H1 (cell line): ENCODE measurements at regions not wholly inside any gene's neighbourhood (a gene's known extent, or its start where the extent isn't known, plus 50 kb on each side); places are given as distances from the start of the nearest gene placed in this dataset.

Experiments used
- CTCF ChIA-PET: fragments of 300-600 bp; sonication (Branson Sonifier 250); formaldehyde crosslinking; loops from one replicate; lab custom pipeline; 2021; ENCODE audit not compliant: partially characterized antibody; lab: Charles Lee
- POLR2A ChIA-PET: fragments of 300-600 bp; sonication (Branson Sonifier 250); formaldehyde crosslinking; loops from one replicate; lab custom pipeline; 2021; ENCODE audit warnings: inconsistent platforms; ENCODE audit not compliant: partially characterized antibody; lab: Charles Lee
- DNase-seq, 2 experiments: peaks; one replicate each; pipeline versions ENCODE4 v3.0.0 to v3.0.0-alpha.2; 2010 to 2022; ENCODE audit warnings: low spot score in 2 of 2, low read depth in 1 of 2, mixed read lengths in 1 of 2
- FAIRE-seq: peaks from 2 replicates; lab custom pipeline; 2011; peaks lifted over from hg19 to GRCh38; lab: Jason Lieb, UNC
- H2AFZ ChIP-seq: 2 replicates; pipeline ENCODE4 v1.8.1; 2012; ENCODE audit warnings: low read length, inconsistent platforms
- H2AK5ac ChIP-seq: 2 replicates; pipeline ENCODE4 v1.6.1; 2013; ENCODE audit warnings: low read depth, low read length
- H2BK120ac ChIP-seq: replicated peaks from 2 replicates; pipeline ENCODE3; 2013; ENCODE audit warnings: low read depth, low read length, inconsistent platforms
- H2BK12ac ChIP-seq: 2 replicates; pipeline ENCODE4 v1.6.1; 2013; ENCODE audit warnings: low read depth, low read length
- H2BK15ac ChIP-seq: 2 replicates; pipeline ENCODE4 v1.6.1; 2013; ENCODE audit warnings: low read length
- H2BK20ac ChIP-seq: 2 replicates; pipeline ENCODE4 v1.6.1; 2013; ENCODE audit warnings: low read length
- H2BK5ac ChIP-seq: 2 replicates; pipeline ENCODE4 v1.6.1; 2013; ENCODE audit warnings: low read depth, low read length
- H3K14ac ChIP-seq: 2 replicates; pipeline ENCODE4 v1.6.1; 2013; ENCODE audit warnings: inconsistent platforms; ENCODE audit not compliant: insufficient read length
- H3K18ac ChIP-seq: 2 replicates; pipeline ENCODE4 v1.6.1; 2013; ENCODE audit warnings: low read length; ENCODE audit errors: extremely low read depth
- H3K23ac ChIP-seq: 2 replicates; pipeline ENCODE4 v1.6.1; 2013; ENCODE audit warnings: inconsistent platforms; ENCODE audit not compliant: insufficient read length
- H3K23me2 ChIP-seq: 2 replicates; pipeline ENCODE4 v1.6.1; 2013; ENCODE audit warnings: low read depth, low read length
- H3K27ac ChIP-seq: 2 replicates; pipeline ENCODE4 v1.6.1; 2011; ENCODE audit warnings: low read depth, low read length, inconsistent platforms
- H3K27me3 ChIP-seq, 4 experiments: replicated peaks in 1 of 4; 1 replicate in 1 of 4; 2 replicates in 3 of 4; pipeline versions ENCODE4 v1.6.1 to v1.8.1; 2011 to 2013; ENCODE audit warnings: low read length in 3 of 4, mild to moderate bottlenecking in 3 of 4, inconsistent platforms in 2 of 4, mixed read lengths in 2 of 4, moderate library complexity in 1 of 4; ENCODE audit not compliant: control insufficient read depth in 3 of 4, insufficient read depth in 3 of 4; ENCODE audit errors: extremely low read depth in 1 of 4
- H3K36me3 ChIP-seq, 4 experiments: 2 replicates each; pipeline versions ENCODE4 v1.6.1 to v1.8.1; 2011 to 2013; ENCODE audit warnings: mild to moderate bottlenecking in 4 of 4, low read length in 3 of 4, moderate library complexity in 2 of 4, control low read depth in 1 of 4, inconsistent platforms in 1 of 4; ENCODE audit not compliant: insufficient read depth in 4 of 4, control insufficient read depth in 2 of 4
- H3K4ac ChIP-seq: replicated peaks from 2 replicates; pipeline ENCODE3; 2013; ENCODE audit warnings: low read length, low read depth, mixed read lengths, inconsistent platforms; ENCODE audit not compliant: insufficient read length
- H3K4me1 ChIP-seq, 4 experiments: replicated peaks in 1 of 4; 1 replicate in 1 of 4; 2 replicates in 3 of 4; pipeline versions ENCODE4 v1.6.1 to v1.8.1; 2011 to 2013; ENCODE audit warnings: low read length in 3 of 4, inconsistent platforms in 2 of 4, mixed read lengths in 1 of 4; ENCODE audit not compliant: insufficient read depth in 4 of 4, control insufficient read depth in 3 of 4
- H3K4me2 ChIP-seq, 2 experiments: 2 replicates each; pipeline versions ENCODE4 v1.6.1 to v1.8.1; 2011 to 2013; ENCODE audit warnings: low read depth in 2 of 2, low read length in 2 of 2, control low read depth in 1 of 2, inconsistent platforms in 1 of 2, mild to moderate bottlenecking in 1 of 2; ENCODE audit not compliant: insufficient read depth in 1 of 2
- H3K4me3 ChIP-seq, 4 experiments: fragments of 200-600, 300-600 bp in 1 of 4; sonication (generic), shearing (Covaris generic), sonication (Bioruptor Twin) in 1 of 4; 2 replicates each; pipeline versions ENCODE4 v1.5.1 to v1.8.1; 2011 to 2016; ENCODE audit warnings: low read length in 4 of 4, low read depth in 3 of 4, control low read depth in 2 of 4, inconsistent platforms in 2 of 4, mild to moderate bottlenecking in 2 of 4, mixed read lengths in 1 of 4, moderate library complexity in 1 of 4; ENCODE audit not compliant: insufficient read depth in 2 of 4; ENCODE audit errors: extremely low read depth in 1 of 4
- H3K56ac ChIP-seq: replicated peaks from 2 replicates; pipeline ENCODE3; 2013; ENCODE audit warnings: low read depth, mild to moderate bottlenecking, mixed read lengths, low read length, inconsistent platforms; ENCODE audit not compliant: insufficient read length
- H3K79me1 ChIP-seq: 2 replicates; pipeline ENCODE4 v1.6.1; 2013; ENCODE audit warnings: low read depth, low read length, control low read depth
- H3K79me2 ChIP-seq, 2 experiments: 2 replicates each; pipeline versions ENCODE4 v1.6.1 to v1.8.1; 2012 to 2013; ENCODE audit warnings: low read length in 2 of 2, mild to moderate bottlenecking in 2 of 2, inconsistent platforms in 1 of 2; ENCODE audit not compliant: insufficient read depth in 2 of 2, control insufficient read depth in 1 of 2
- H3K9ac ChIP-seq, 4 experiments: replicated peaks in 1 of 4; 1 replicate in 1 of 4; 2 replicates in 3 of 4; pipeline versions ENCODE4 v1.6.1 to v1.8.1; 2011 to 2013; ENCODE audit warnings: low read depth in 3 of 4, low read length in 3 of 4, control low read depth in 2 of 4, mild to moderate bottlenecking in 2 of 4, moderate library complexity in 2 of 4, inconsistent platforms in 1 of 4; ENCODE audit errors: extremely low read depth in 1 of 4
- H3K9me3 ChIP-seq, 2 experiments: 2 replicates each; pipeline versions ENCODE4 v1.6.1 to v1.8.1; 2012 to 2013; ENCODE audit warnings: mild to moderate bottlenecking in 2 of 2, moderate library complexity in 2 of 2, control low read depth in 1 of 2, inconsistent platforms in 1 of 2, low read depth in 1 of 2, low read length in 1 of 2, mixed read lengths in 1 of 2; ENCODE audit not compliant: insufficient read depth in 2 of 2
- H4K20me1 ChIP-seq, 2 experiments: replicated peaks in 1 of 2; 2 replicates each; pipeline versions ENCODE3 to v1.8.1; 2011 to 2013; ENCODE audit warnings: inconsistent platforms in 2 of 2, low read length in 2 of 2, mild to moderate bottlenecking in 1 of 2; ENCODE audit not compliant: insufficient read depth in 2 of 2, control insufficient read depth in 1 of 2
- H4K5ac ChIP-seq: 2 replicates; pipeline ENCODE4 v1.6.1; 2013; ENCODE audit warnings: low read length, low read depth, mixed read lengths, inconsistent platforms; ENCODE audit not compliant: insufficient read length
- H4K8ac ChIP-seq: 2 replicates; pipeline ENCODE4 v1.8.0; 2013; ENCODE audit warnings: mild to moderate bottlenecking, moderate library complexity, low read length, inconsistent platforms; ENCODE audit not compliant: insufficient read depth; ENCODE audit errors: extremely low read depth
- H4K91ac ChIP-seq: replicated peaks from 2 replicates; pipeline ENCODE3; 2013; ENCODE audit warnings: low read length, mixed read lengths, inconsistent platforms; ENCODE audit not compliant: insufficient read length
- EP300 ChIP-seq, 2 experiments: IDR thresholded peaks; 1 replicate in 1 of 2; 2 replicates in 1 of 2; pipeline ENCODE4 v1.6.1; 2011 to 2012; ENCODE audit warnings: low read depth in 2 of 2, low read length in 2 of 2, mild to moderate bottlenecking in 2 of 2, borderline replicate concordance in 1 of 2, inconsistent platforms in 1 of 2, moderate library complexity in 1 of 2
- KDM1A ChIP-seq: fragments of 200-600, 300-600 bp; sonication (generic); IDR thresholded peaks from 2 replicates; pipeline ENCODE4 v1.7.1; 2016; ENCODE audit warnings: mild to moderate bottlenecking, low read length, borderline replicate concordance
- TF ChIP-seq, protein P1 (sequence below): IDR thresholded peaks from 2 replicates; pipeline ENCODE4 v1.6.1; 2012; ENCODE audit warnings: low read length, inconsistent platforms

DNA sequence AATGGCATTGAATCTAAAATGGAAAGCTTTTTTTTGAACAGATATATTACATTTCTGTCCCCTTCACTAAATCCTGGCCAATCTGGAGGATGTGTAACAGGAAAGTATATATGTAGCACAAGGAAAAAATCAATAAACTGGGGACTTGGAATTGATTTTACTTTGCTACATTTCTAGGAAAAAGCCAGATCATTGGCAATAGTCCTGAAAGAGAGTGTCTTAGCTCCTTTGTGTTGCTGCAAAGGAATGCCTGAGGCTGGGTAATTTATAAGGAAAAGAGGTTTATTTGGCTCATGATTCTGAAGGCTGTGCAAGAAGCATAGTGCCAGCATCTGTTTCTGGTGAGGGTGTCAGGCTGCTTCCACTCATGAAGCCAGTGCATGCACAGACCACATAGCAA is 574.9 kb downstream of the HTR1B start:
- no peak overlapping the region for H3K14ac ChIP-seq
- no peak overlapping the region for H2BK120ac ChIP-seq
- no peak overlapping the region for H2BK20ac ChIP-seq
- DNase-seq: no peak
- H3K4me3 ChIP-seq: no peak overlapping the region
- no peaks in the 10 kb centered on the region for H4K20me1 ChIP-seq
- no peaks in the 10 kb centered on the region for H3K79me1 ChIP-seq
- H3K9ac ChIP-seq: no peak overlapping the region
- no peak overlapping the region for H3K56ac ChIP-seq
- H2AFZ ChIP-seq: no peak overlapping the region
- no peak overlapping the region for H4K8ac ChIP-seq
- H3K18ac ChIP-seq: no peak overlapping the region
- no peak overlapping the region for H3K27ac ChIP-seq
- no peaks in the 10 kb centered on the region for H3K36me3 ChIP-seq
- H3K23me2 ChIP-seq: no peaks in the 10 kb centered on the region
- 0 out of 4 replicates have a peak, but pooled peaks cover 0 to 3% of the 10 kb centered on the region in 2 experiments for H3K9me3 ChIP-seq
- H3K23ac ChIP-seq: no peak overlapping the region
- H2BK5ac ChIP-seq: no peak overlapping the region
- CTCF ChIA-PET: interaction anchor here (1.5 kb wide), 1 partner anchor 11 kb away, joined by 7 read pairs; no protein-coding TSS in a partner anchor
- no peaks in the 10 kb centered on the region; a peak in 1 of 7 replicates for H3K4me1 ChIP-seq
- H2BK12ac ChIP-seq: no peak overlapping the region
- H4K91ac ChIP-seq: no peak overlapping the region
- no peaks in the 10 kb centered on the region for H3K79me2 ChIP-seq
- no peak overlapping the region for H2AK5ac ChIP-seq
- TF ChIP-seq KDM1A (no peak), EP300 (IDR thresholded peaks at IDR 0.05; ENCODE audit: borderline replicate concordance in 1 of 2, low read depth in 2 of 2, low read length in 2 of 2) (no peak)
- TF ChIP-seq, protein P1, sequence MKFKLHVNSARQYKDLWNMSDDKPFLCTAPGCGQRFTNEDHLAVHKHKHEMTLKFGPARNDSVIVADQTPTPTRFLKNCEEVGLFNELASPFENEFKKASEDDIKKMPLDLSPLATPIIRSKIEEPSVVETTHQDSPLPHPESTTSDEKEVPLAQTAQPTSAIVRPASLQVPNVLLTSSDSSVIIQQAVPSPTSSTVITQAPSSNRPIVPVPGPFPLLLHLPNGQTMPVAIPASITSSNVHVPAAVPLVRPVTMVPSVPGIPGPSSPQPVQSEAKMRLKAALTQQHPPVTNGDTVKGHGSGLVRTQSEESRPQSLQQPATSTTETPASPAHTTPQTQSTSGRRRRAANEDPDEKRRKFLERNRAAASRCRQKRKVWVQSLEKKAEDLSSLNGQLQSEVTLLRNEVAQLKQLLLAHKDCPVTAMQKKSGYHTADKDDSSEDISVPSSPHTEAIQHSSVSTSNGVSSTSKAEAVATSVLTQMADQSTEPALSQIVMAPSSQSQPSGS: no peak
- no peak for FAIRE-seq
- no peak overlapping the region for H4K5ac ChIP-seq
- H3K27me3 ChIP-seq: no peaks in the 10 kb centered on the region
- no peak overlapping the region for H3K4me2 ChIP-seq
- no peak overlapping the region for H3K4ac ChIP-seq
- no peak overlapping the region for H2BK15ac ChIP-seq
- POLR2A ChIA-PET: no interaction called here
